HCT116 (cell line): ENCODE measurements at regions not wholly inside any gene's neighbourhood (a gene's known extent, or its start where the extent isn't known, plus 50 kb on each side); places are given as distances from the start of the nearest gene placed in this dataset.

ENCODE experiments used
- ATAC-seq: fragments of 200-7000 bp; cut with Tn5 transposase; 2 replicates; pipeline ENCODE4 v1.9.1; 2020; ENCODE audit warnings: mild to moderate bottlenecking, moderate library complexity
- BruUV-seq: library from RNA; stranded (reverse); fragments of 400-500 nt; replicated peaks from 2 replicates; lab custom pipeline; 2021; lab: Mats Ljungman, UMichigan
- CTCF ChIA-PET: fragments of 300-600 bp; sonication (Branson Sonifier 250); formaldehyde crosslinking; loops from one replicate; lab custom pipeline; 2021; ENCODE audit warnings: antibody characterized with exemption; lab: Charles Lee
- POLR2A ChIA-PET: fragments of 300-600, 350-600 bp; sonication (Branson Sonifier 250); formaldehyde crosslinking; loops from one replicate; lab custom pipeline; 2021; ENCODE audit warnings: antibody characterized with exemption; lab: Charles Lee
- RAD21 ChIA-PET, 2 experiments: fragments of 300-600 bp; sonication (Branson Sonifier 250); formaldehyde crosslinking; loops; one replicate each; lab custom pipeline; 2023; ENCODE audit warnings: low total read pairs in 2 of 2; ENCODE audit not compliant: uncharacterized antibody in 2 of 2, unreplicated experiment in 2 of 2, low non-redundant PET in 1 of 2; lab: Charles Lee
- DNase-seq: peaks from one replicate; pipeline ENCODE4 v3.0.0-alpha.2; 2010; ENCODE audit warnings: low read depth, low spot score
- H2AFZ ChIP-seq: fragments of 200-600 bp; shearing (Covaris generic), sonication (generic); 2 replicates; pipeline ENCODE4 v1.6.1; 2017; ENCODE audit warnings: low read depth, mixed run types, mixed read lengths, antibody characterized with exemption, low read length; ENCODE audit not compliant: poor library complexity, severe bottlenecking
- H3K27ac ChIP-seq: 2 replicates; pipeline ENCODE4 v1.5.1; 2012; ENCODE audit warnings: low read depth, low read length
- H3K27me3 ChIP-seq: fragments of 200-600 bp; sonication (generic); 2 replicates; pipeline ENCODE4 v1.6.1; 2016; ENCODE audit warnings: mixed run types, low read length, mixed read lengths; ENCODE audit not compliant: insufficient read depth
- H3K36me3 ChIP-seq, 2 experiments: fragments of 200-500 bp in 1 of 2; fragments of 200-600 bp in 1 of 2; sonication (Bioruptor generic) in 1 of 2; sonication (generic) in 1 of 2; 2 replicates each; pipeline versions ENCODE4 v1.5.1 to v1.6.1; 2014 to 2016; ENCODE audit warnings: low read length in 2 of 2, inconsistent platforms in 1 of 2, mixed read lengths in 1 of 2, mixed run types in 1 of 2; ENCODE audit not compliant: insufficient read depth in 2 of 2, control insufficient read depth in 1 of 2
- H3K4me1 ChIP-seq, 2 experiments: fragments of 200-600 bp in 1 of 2; sonication (generic) in 1 of 2; 2 replicates each; pipeline versions ENCODE4 v1.5.1 to v1.6.1; 2012 to 2017; ENCODE audit warnings: low read length in 2 of 2, inconsistent platforms in 1 of 2, mild to moderate bottlenecking in 1 of 2, mixed read lengths in 1 of 2, mixed run types in 1 of 2, moderate library complexity in 1 of 2; ENCODE audit not compliant: insufficient read depth in 2 of 2, control insufficient read depth in 1 of 2
- H3K4me2 ChIP-seq: fragments of 200-600 bp; sonication (generic); 2 replicates; pipeline ENCODE4 v1.6.1; 2017; ENCODE audit warnings: mixed run types, low read length, mixed read lengths
- H3K4me3 ChIP-seq, 2 experiments: fragments of 200-600 bp in 1 of 2; sonication (generic) in 1 of 2; replicated peaks in 1 of 2; 2 replicates each; pipeline ENCODE4 v1.5.1; 2011 to 2016; ENCODE audit warnings: low read length in 2 of 2, control low read depth in 1 of 2, low read depth in 1 of 2, mild to moderate bottlenecking in 1 of 2, mixed read lengths in 1 of 2, mixed run types in 1 of 2
- H3K79me2 ChIP-seq: fragments of 200-600 bp; sonication (generic); 2 replicates; pipeline ENCODE4 v1.6.1; 2017; ENCODE audit warnings: mild to moderate bottlenecking, mixed run types, low read length, moderate library complexity, mixed read lengths; ENCODE audit not compliant: insufficient read depth
- H3K9ac ChIP-seq: fragments of 200-600 bp; sonication (generic); 2 replicates; pipeline ENCODE4 v1.6.1; 2016; ENCODE audit warnings: low read length, mixed read lengths
- H3K9me2 ChIP-seq: fragments of 200-600 bp; sonication (generic), shearing (Covaris generic); 2 replicates; pipeline ENCODE4 v1.6.1; 2017; ENCODE audit warnings: mixed run types, mild to moderate bottlenecking, moderate library complexity; ENCODE audit not compliant: insufficient read depth
- H3K9me3 ChIP-seq, 2 experiments: fragments of 200-500 bp in 1 of 2; fragments of 200-600 bp in 1 of 2; sonication (Bioruptor generic) in 1 of 2; sonication (generic) in 1 of 2; 2 replicates each; pipeline ENCODE4 v1.6.1; 2014 to 2017; ENCODE audit warnings: low read length in 2 of 2, mixed read lengths in 2 of 2, inconsistent platforms in 1 of 2, low read depth in 1 of 2, mild to moderate bottlenecking in 1 of 2, mixed run types in 1 of 2, moderate library complexity in 1 of 2; ENCODE audit not compliant: control insufficient read depth in 1 of 2, insufficient read depth in 1 of 2
- H4K20me1 ChIP-seq: fragments of 200-600 bp; sonication (generic), shearing (Covaris generic); 2 replicates; pipeline ENCODE4 v1.6.1; 2017; ENCODE audit warnings: mixed run types, mild to moderate bottlenecking, moderate library complexity; ENCODE audit not compliant: insufficient read depth
- CBX3 ChIP-seq: IDR thresholded peaks from 2 replicates; pipeline ENCODE4 v1.6.1; 2012; ENCODE audit warnings: low read depth
- EGR1 ChIP-seq: IDR thresholded peaks from 2 replicates; pipeline ENCODE4 v1.6.1; 2012; ENCODE audit warnings: low read depth
- EZH2 ChIP-seq: fragments of 200-600 bp; sonication (generic); IDR thresholded peaks from 2 replicates; pipeline ENCODE4 v1.6.1; 2017; ENCODE audit warnings: antibody characterized with exemption, mixed run types
- EZH2phosphoT487 ChIP-seq: fragments of 200-600 bp; IDR thresholded peaks from 2 replicates; pipeline ENCODE4 v1.6.1; 2018; ENCODE audit warnings: antibody characterized with exemption, borderline replicate concordance
- FOSL1 ChIP-seq: IDR thresholded peaks from 2 replicates; pipeline ENCODE4 v1.6.1; 2012; ENCODE audit warnings: low read depth
- POLR2A ChIP-seq: IDR thresholded peaks from 2 replicates; pipeline ENCODE4 v1.7.0; 2011; ENCODE audit warnings: borderline replicate concordance; ENCODE audit not compliant: insufficient read depth, insufficient read length; ENCODE audit errors: extremely low read depth
- POLR2AphosphoS5 ChIP-seq: IDR thresholded peaks from 2 replicates; pipeline ENCODE4 v1.6.1; 2011; ENCODE audit warnings: mild to moderate bottlenecking, low read depth, low read length, moderate library complexity
- RAD21 ChIP-seq: IDR thresholded peaks from 2 replicates; pipeline ENCODE4 v1.6.1; 2012; ENCODE audit warnings: low read depth, mild to moderate bottlenecking
- SP1 ChIP-seq: IDR thresholded peaks from 2 replicates; pipeline ENCODE4 v1.6.1; 2012; ENCODE audit warnings: low read depth
- SRF ChIP-seq: IDR thresholded peaks from 2 replicates; pipeline ENCODE4 v1.6.1; 2012; ENCODE audit warnings: low read depth
- TCF7L2 ChIP-seq: IDR thresholded peaks from 2 replicates; pipeline ENCODE4 v1.7.0; 2011; ENCODE audit warnings: borderline replicate concordance, inconsistent platforms; ENCODE audit not compliant: insufficient read depth, insufficient read length; ENCODE audit errors: extremely low read depth
- YY1 ChIP-seq: IDR thresholded peaks from 2 replicates; pipeline ENCODE4 v1.6.1; 2011; ENCODE audit warnings: low read length, low read depth, moderate library complexity, mild to moderate bottlenecking; ENCODE audit not compliant: insufficient replicate concordance; ENCODE audit errors: extremely low read depth
- ZBTB33 ChIP-seq: IDR thresholded peaks from 2 replicates; pipeline ENCODE4 v1.6.1; 2011; ENCODE audit warnings: mild to moderate bottlenecking, low read length, moderate library complexity; ENCODE audit not compliant: insufficient replicate concordance; ENCODE audit errors: extremely low read depth
- ZFX ChIP-seq: fragments of 450-650 bp; IDR thresholded peaks from 2 replicates; pipeline ENCODE4 v1.6.1; 2017
- intact Hi-C: fragments of 100-400 bp; cut with micrococcal nuclease; formaldehyde crosslinking; loops from 2 replicates; pipeline ENCODE4 v1.10.0; 2022

DNA sequence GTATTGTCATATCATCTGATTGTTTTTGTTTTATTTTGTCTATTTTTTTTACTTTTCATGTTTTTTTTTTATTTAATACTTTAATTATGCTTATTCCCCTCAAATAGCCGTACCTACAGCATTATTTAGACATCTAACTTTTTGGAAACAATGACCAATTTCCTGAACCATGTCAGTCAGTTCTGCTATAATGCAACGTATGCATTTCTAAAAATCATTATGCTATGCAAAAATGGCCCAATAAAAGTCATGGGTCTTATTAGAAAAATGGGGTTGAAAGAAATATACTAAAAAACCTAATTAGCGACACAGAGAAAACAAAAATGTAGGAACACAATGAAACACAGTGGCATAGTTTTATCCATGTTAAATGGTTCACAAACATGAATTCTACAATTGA is 1454.7 kb downstream of the GRIK2 start:
- ChIA-PET RAD21 (no interaction called here), POLR2A (no interaction called here), CTCF (no interaction called here)
- H3K27me3 ChIP-seq, result no peaks in the 10 kb centered on the region
- ATAC-seq (no peak), DNase-seq (no peak)
- no TSS peak for BruUV-seq
- H3K9ac ChIP-seq, result no peak overlapping the region
- peak overlapping the region; percentile 100 for H2AFZ ChIP-seq
- TF ChIP-seq TCF7L2 (no peak), POLR2AphosphoS5 (no peak), ZFX (no peak), SP1 (no peak), EGR1 (no peak), ZBTB33 (no peak), POLR2A (no peak), EZH2 (no peak), FOSL1 (no peak), EZH2phosphoT487 (no peak)
- no peaks in the 10 kb centered on the region for H3K9me2 ChIP-seq
- no peak overlapping the region for H3K27ac ChIP-seq
- no peaks in the 10 kb centered on the region for H3K36me3 ChIP-seq
- H3K9me3 ChIP-seq, result no peaks in the 10 kb centered on the region
- intact Hi-C loops, result no loop called here
- H3K4me3 ChIP-seq, result no peak overlapping the region
- H4K20me1 ChIP-seq, result no peaks in the 10 kb centered on the region
- no peak overlapping the region for H3K4me2 ChIP-seq
- peaks cover 0 to 4% of the 10 kb centered on the region in 2 experiments; a peak in 2 of 4 replicates for H3K4me1 ChIP-seq
- no peaks in the 10 kb centered on the region for H3K79me2 ChIP-seq

GRCh38 chr6:102841060-102841459 is 1447.6 kb downstream of the GRIK2 start:
- ChIA-PET RAD21 (no interaction called here), CTCF (no interaction called here), POLR2A (no interaction called here)
- no TSS peak for BruUV-seq
- no peaks in the 10 kb centered on the region for H3K36me3 ChIP-seq
- H3K4me1 ChIP-seq, result no peaks in the 10 kb centered on the region
- no peak overlapping the region for H3K9ac ChIP-seq
- no peaks in the 10 kb centered on the region for H4K20me1 ChIP-seq
- DNase-seq (no peak), ATAC-seq (no peak)
- H3K4me2 ChIP-seq, result no peak overlapping the region
- H3K79me2 ChIP-seq, result no peaks in the 10 kb centered on the region
- H3K27me3 ChIP-seq, result no peaks in the 10 kb centered on the region
- H3K9me3 ChIP-seq, result no peaks in the 10 kb centered on the region
- intact Hi-C loops, result no loop called here
- H3K4me3 ChIP-seq, result no peak overlapping the region
- TF ChIP-seq EZH2phosphoT487 (no peak), TCF7L2 (no peak), RAD21 (no peak), ZBTB33 (no peak), SRF (no peak), CBX3 (no peak), FOSL1 (no peak), YY1 (no peak)
- TF ChIP-seq, all 23 proteins: peak for 0
- Histone ChIP-seq H3K27ac (no peak overlapping the region), H2AFZ (no peak overlapping the region), H3K9me2 (no peaks in the 10 kb centered on the region)
